ENCODE measurements at regions not wholly inside any gene's neighbourhood (a gene's known extent, or its start where the extent isn't known, plus 50 kb on each side); places are given as distances from the start of the nearest gene placed in this dataset.

- TF ChIP-seq REST (IDR thresholded peaks at IDR 0.05) (no peak), YY1 (IDR thresholded peaks at IDR 0.05) (no peak), SP1 (IDR thresholded peaks at IDR 0.05) (no peak), RAD21 (IDR thresholded peaks at IDR 0.05) (no peak), MAX (IDR thresholded peaks at IDR 0.05) (no peak), EGR1 (IDR thresholded peaks at IDR 0.05; ENCODE audit: low read depth in 2 of 2) (no peak), HNF4A (conservative IDR thresholded peaks at IDR 0.05) (no peak)
Observed at GRCh38 chr13:48901781-48902180, 73.9 kb upstream of the FNDC3A start (continued).

GRCh38 chr13:48902368-48902767 is 73.3 kb upstream of the FNDC3A start:
- Histone ChIP-seq H3K9me3 (ENCODE audit: control insufficient read depth in 4 of 4, low read length in 3 of 4) (no peaks in the 10 kb centered on the region), H3K36me3 (ENCODE audit: control insufficient read depth in 4 of 4, insufficient read depth in 3 of 4, low read depth in 1 of 4, low read length in 3 of 4) (no peaks in the 10 kb centered on the region), H3K9ac (ENCODE audit: low read depth in 1 of 2, low read length in 2 of 2) (no peak overlapping the region), H3K27me3 (ENCODE audit: control insufficient read depth in 4 of 4, insufficient read depth in 4 of 4, low read length in 3 of 4) (peaks cover 0 to 2% (median 0%) of the 10 kb centered on the region in 4 donors), H3K27ac (ENCODE audit: low read depth in 1 of 2, low read length in 2 of 2) (no peak overlapping the region), H3K4me3 (ENCODE audit: low read depth in 1 of 3, low read length in 3 of 3) (no peak overlapping the region), H3K4me1 (ENCODE audit: control insufficient read depth in 4 of 4, insufficient read depth in 4 of 4, low read length in 3 of 4) (peaks cover 0 to 12% (median under 1%) of the 10 kb centered on the region in 4 donors)
- 82% methylated on average over 1 of the region's 1 CpG for whole genome bisulfite sequencing
- TF ChIP-seq JUND (IDR thresholded peaks at IDR 0.05) (no peak), REST (IDR thresholded peaks at IDR 0.05) (no peak), FOXA1 (IDR thresholded peaks at IDR 0.05) (no peak), RXRA (IDR thresholded peaks at IDR 0.05) (no peak), CTCF (IDR thresholded peaks at IDR 0.05; ENCODE audit: low read depth, low read length, missing input control) (no peak), TAF1 (conservative IDR thresholded peaks at IDR 0.05) (no peak)
- DNase-seq (ENCODE audit: low spot score) = no peak

Measured in liver (tissue), 8 donors.